Sigmoid colon (tissue), 4 donors: ENCODE measurements at regions not wholly inside any gene's neighbourhood (a gene's known extent, or its start where the extent isn't known, plus 50 kb on each side); places are given as distances from the start of the nearest gene placed in this dataset.

Experiments
- CTCF ChIP-seq, 4 experiments: fragments of 450-650 bp in 3 of 4; fragments of 200-600 bp in 1 of 4; IDR thresholded peaks; one replicate each; pipeline ENCODE4 v1.5.1; 2016 to 2019; ENCODE audit warnings: antibody characterized with exemption in 4 of 4, mild to moderate bottlenecking in 3 of 4, moderate library complexity in 2 of 4
- EP300 ChIP-seq, 4 donors: sonication (generic); formaldehyde crosslinking; IDR thresholded peaks; one replicate each; pipeline ENCODE4 v1.6.1; 2017; ENCODE audit warnings: antibody characterized with exemption in 4 of 4
- POLR2A ChIP-seq, 2 donors: fragments of 450-650 bp; IDR thresholded peaks; one replicate each; pipeline ENCODE4 v1.6.1; 2016; ENCODE audit warnings: antibody characterized with exemption in 2 of 2, mild to moderate bottlenecking in 2 of 2, moderate library complexity in 2 of 2

DNA sequence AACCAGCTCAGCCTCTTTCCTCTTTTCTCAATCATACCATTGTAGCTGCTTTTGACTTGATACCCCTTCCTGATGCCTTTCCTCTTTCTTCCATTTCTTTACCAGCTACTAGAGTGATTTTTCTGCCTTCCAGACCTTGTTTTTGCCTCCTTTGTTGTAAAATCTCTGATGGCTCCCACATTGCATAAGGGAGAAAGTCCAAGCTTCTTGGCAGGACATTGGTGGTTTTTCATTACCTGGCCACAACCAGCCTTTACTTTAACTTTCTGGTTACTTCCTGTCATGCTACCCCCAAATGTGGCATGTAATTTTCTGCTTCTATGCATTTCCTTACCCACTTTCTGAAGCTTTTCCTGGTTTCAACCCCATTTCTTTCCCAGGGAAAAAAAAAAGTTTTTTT lies 452.5 kb downstream of the TMEM38B start:
- TF ChIP-seq CTCF (IDR thresholded peaks at IDR 0.05) = no peak
- no peak for TF ChIP-seq POLR2A (IDR thresholded peaks at IDR 0.05)
- no peak for TF ChIP-seq EP300 (IDR thresholded peaks at IDR 0.05)
